B cell (primary cell): ENCODE measurements at regions not wholly inside any gene's neighbourhood (a gene's known extent, or its start where the extent isn't known, plus 50 kb on each side); places are given as distances from the start of the nearest gene placed in this dataset.

Source experiments
- ATAC-seq: fragments of 200-7000 bp; cut with Tn5 transposase; one replicate; pipeline ENCODE4 v1.10.0; 2021; ENCODE audit warnings: low read depth, mild to moderate bottlenecking, moderate number of reproducible peaks, moderate library complexity
- CTCF ChIA-PET: fragments of 350-600 bp; sonication (Branson Sonifier 250); formaldehyde crosslinking; loops from one replicate; lab custom pipeline; 2021; ENCODE audit warnings: antibody characterized with exemption, inconsistent platforms; lab: Charles Lee
- POLR2A ChIA-PET: fragments of 350-600 bp; sonication (Branson Sonifier 250); formaldehyde crosslinking; loops from one replicate; lab custom pipeline; 2021; ENCODE audit warnings: antibody characterized with exemption; lab: Charles Lee
- DNase-seq: peaks from one replicate; pipeline ENCODE4 v3.0.0; 2013
- H2AFZ ChIP-seq: 2 replicates; pipeline ENCODE4 v1.6.1; 2012; ENCODE audit warnings: mild to moderate bottlenecking, low read depth, low read length; ENCODE audit not compliant: insufficient read depth, poor library complexity, severe bottlenecking
- H3K27ac ChIP-seq, 2 donors: 1 replicate in 1 of 2; 2 replicates in 1 of 2; pipeline ENCODE4 v1.5.1; 2012 to 2013; ENCODE audit warnings: low read length in 2 of 2, mild to moderate bottlenecking in 2 of 2, moderate library complexity in 1 of 2
- H3K27me3 ChIP-seq, 4 experiments: fragments of 200-600 bp in 1 of 4; sonication (generic) in 1 of 4; replicated peaks in 1 of 4; 1 replicate in 2 of 4; 2 replicates in 2 of 4; pipeline versions ENCODE4 v1.6.1 to v1.7.0; 2013 to 2016; ENCODE audit warnings: low read length in 3 of 4, mild to moderate bottlenecking in 2 of 4, mixed read lengths in 1 of 4, moderate library complexity in 1 of 4; ENCODE audit not compliant: insufficient read depth in 4 of 4, control insufficient read depth in 3 of 4; ENCODE audit errors: control extremely low read depth in 1 of 4
- H3K36me3 ChIP-seq, 2 experiments: replicated peaks in 1 of 2; 1 replicate in 1 of 2; 2 replicates in 1 of 2; pipeline versions ENCODE4 v1.6.1 to v1.7.1; 2013; ENCODE audit warnings: low read length in 1 of 2; ENCODE audit not compliant: insufficient read depth in 2 of 2, control insufficient read depth in 1 of 2; ENCODE audit errors: control extremely low read depth in 1 of 2, extremely low read depth in 1 of 2
- H3K4me1 ChIP-seq, 2 donors: fragments of 200-600 bp in 1 of 2; sonication (generic) in 1 of 2; 1 replicate in 1 of 2; 2 replicates in 1 of 2; pipeline versions ENCODE4 v1.5.1 to v1.6.1; 2013 to 2017; ENCODE audit warnings: low read length in 2 of 2; ENCODE audit not compliant: control insufficient read depth in 2 of 2, insufficient read depth in 2 of 2
- H3K4me2 ChIP-seq: replicated peaks from 2 replicates; pipeline ENCODE3; 2012; ENCODE audit warnings: mild to moderate bottlenecking, low read depth, low read length; ENCODE audit not compliant: poor library complexity, severe bottlenecking
- H3K4me3 ChIP-seq, 5 experiments: fragments of 200-600 bp in 1 of 5; sonication (generic) in 1 of 5; 1 replicate in 3 of 5; 2 replicates in 2 of 5; pipeline versions ENCODE4 v1.5.1 to v1.7.0; 2011 to 2016; ENCODE audit warnings: low read length in 4 of 5, mild to moderate bottlenecking in 4 of 5, low read depth in 2 of 5, control low read depth in 1 of 5, moderate library complexity in 1 of 5; ENCODE audit not compliant: insufficient read depth in 1 of 5; ENCODE audit errors: control extremely low read depth in 1 of 5, extremely low read depth in 1 of 5
- H3K79me2 ChIP-seq: fragments of 200-600 bp; sonication (generic); one replicate; pipeline ENCODE4 v1.6.0; 2016; ENCODE audit warnings: low read length; ENCODE audit not compliant: control insufficient read depth, insufficient read depth
- H3K9ac ChIP-seq: fragments of 200-600 bp; sonication (generic); 2 replicates; pipeline ENCODE4 v1.6.1; 2017; ENCODE audit warnings: mild to moderate bottlenecking, low read length, moderate library complexity
- H3K9me3 ChIP-seq, 3 donors: one replicate each; pipeline versions ENCODE4 v1.6.1 to v1.7.1; 2013; ENCODE audit warnings: low read length in 2 of 3; ENCODE audit not compliant: control insufficient read depth in 2 of 3, insufficient read depth in 1 of 3; ENCODE audit errors: control extremely low read depth in 1 of 3
- H4K20me1 ChIP-seq: 2 replicates; pipeline ENCODE4 v1.6.0; 2012; ENCODE audit warnings: mild to moderate bottlenecking, low read length; ENCODE audit not compliant: insufficient read depth, control insufficient read depth, poor library complexity, severe bottlenecking
- H3K27ac Mint-ChIP-seq: one replicate; pipeline ENCODE4 v1.8.0; 2021; ENCODE audit warnings: mixed read lengths
- H3K27me3 Mint-ChIP-seq: one replicate; pipeline ENCODE4 v1.8.0; 2021; ENCODE audit warnings: mixed read lengths
- H3K4me1 Mint-ChIP-seq: one replicate; pipeline ENCODE4 v1.8.0; 2021; ENCODE audit warnings: mixed read lengths
- H3K4me3 Mint-ChIP-seq: one replicate; pipeline ENCODE4 v1.8.0; 2021; ENCODE audit warnings: mixed read lengths
- H3K9me3 Mint-ChIP-seq: one replicate; pipeline ENCODE4 v1.8.0; 2022; ENCODE audit warnings: mixed read lengths; ENCODE audit not compliant: insufficient read depth
- CTCF ChIP-seq: fragments of 200-600 bp; IDR thresholded peaks from one replicate; pipeline ENCODE4 v1.8.0; 2022; ENCODE audit warnings: antibody characterized with exemption, mild to moderate bottlenecking
- EZH2 ChIP-seq: IDR thresholded peaks from 2 replicates; pipeline ENCODE4 v1.6.1; 2012; ENCODE audit warnings: borderline replicate concordance, low read depth, mild to moderate bottlenecking, moderate library complexity, low read length; ENCODE audit not compliant: insufficient read depth, poor library complexity, severe bottlenecking
- WGBS: methylation state at CpG from one replicate; pipeline ENCODE4 v1.1.5; 2013; ENCODE audit warnings: missing lambda C conversion rate; ENCODE audit not compliant: insufficient coverage; 5-methylcytosine and 5-hydroxymethylcytosine counted together
- intact Hi-C: fragments of 100-400 bp; cut with micrococcal nuclease; formaldehyde crosslinking; loops from one replicate; pipeline ENCODE4 v1.10.0; 2022

DNA sequence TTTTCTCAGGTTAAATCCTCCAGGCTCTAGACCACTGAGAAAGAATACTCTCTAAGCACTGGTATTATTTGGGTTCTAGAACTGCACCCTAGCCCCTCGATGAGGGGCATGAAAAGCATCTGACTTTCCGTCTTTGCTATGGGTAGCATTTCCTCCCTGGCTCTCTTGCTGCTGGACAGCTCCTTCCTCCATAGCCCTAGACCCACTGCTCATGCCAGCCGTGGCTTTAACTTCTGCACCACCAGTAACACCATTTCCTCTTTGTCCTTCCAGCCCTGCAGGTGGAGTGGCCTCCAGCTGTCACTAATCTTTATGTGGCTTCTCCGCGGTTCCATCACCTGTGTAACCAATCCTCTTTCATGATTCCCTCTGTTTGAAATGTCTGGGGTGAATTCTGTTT lies 194.9 kb downstream of the SCP2D1 start:
- 61% methylated on average over 3 of the region's 5 CpGs for WGBS
- Mint-ChIP-seq H3K9me3 (no peaks in the 10 kb centered on the region), H3K4me1 (no peaks in the 10 kb centered on the region), H3K4me3 (no peak overlapping the region), H3K27me3 (peaks cover 13% of the 10 kb centered on the region), H3K27ac (no peak overlapping the region)
- Histone ChIP-seq H3K9ac (no peak overlapping the region), H3K27me3 (no peaks in the 10 kb centered on the region), H3K9me3 (no peaks in the 10 kb centered on the region), H3K79me2 (no peaks in the 10 kb centered on the region), H3K4me2 (no peak overlapping the region), H3K4me3 (no peak overlapping the region), H4K20me1 (no peaks in the 10 kb centered on the region), H3K27ac (no peak overlapping the region), H3K4me1 (no peaks in the 10 kb centered on the region), H2AFZ (no peak overlapping the region), H3K36me3 (no peaks in the 10 kb centered on the region)
- ChIA-PET POLR2A (no interaction called here), CTCF (no interaction called here)
- DNase-seq (no peak), ATAC-seq (no peak)
- no peak for TF ChIP-seq CTCF
- intact Hi-C loops = no loop called here

DNA sequence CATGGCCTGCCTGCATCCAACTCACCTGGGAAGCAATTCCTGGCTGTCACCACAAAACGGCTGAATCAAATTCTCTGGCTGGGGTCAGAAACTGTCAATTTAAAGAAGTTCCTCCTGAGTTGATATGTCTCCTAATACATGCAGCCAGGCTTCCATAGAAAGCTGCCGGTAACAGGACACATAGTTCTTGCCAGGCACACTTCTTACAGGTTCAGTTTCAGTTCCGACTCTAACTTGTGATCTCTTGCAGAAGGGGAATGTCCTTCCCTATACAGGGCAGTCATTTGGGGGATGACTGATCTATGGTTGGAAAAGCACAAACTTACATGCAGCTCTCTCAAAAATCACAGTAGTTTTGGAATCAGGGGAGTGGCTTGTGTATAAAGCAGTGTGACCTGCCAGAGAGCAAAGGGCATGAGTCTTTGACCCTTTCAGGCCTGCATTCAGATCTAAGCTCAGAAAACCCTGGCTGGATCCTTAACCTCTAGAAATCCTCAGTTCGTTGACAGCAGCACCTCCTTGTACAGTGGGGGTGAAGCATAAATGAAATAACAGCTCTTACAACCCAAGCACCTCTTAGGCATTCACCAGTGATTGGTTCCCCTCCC lies 195.6 kb downstream of the SCP2D1 start:
- H3K4me3 Mint-ChIP-seq = no peak overlapping the region
- no peaks in the 10 kb centered on the region for H3K79me2 ChIP-seq
- H3K27me3 Mint-ChIP-seq = peaks cover 13% of the 10 kb centered on the region
- no peak overlapping the region for H3K27ac ChIP-seq
- TF ChIP-seq EZH2 (no peak), CTCF (no peak)
- no peak overlapping the region for H3K9ac ChIP-seq
- H3K27ac Mint-ChIP-seq = no peak overlapping the region
- no peaks in the 10 kb centered on the region for H3K4me1 Mint-ChIP-seq
- H3K9me3 ChIP-seq = no peaks in the 10 kb centered on the region
- H3K4me2 ChIP-seq = no peak overlapping the region
- no peaks in the 10 kb centered on the region for H3K36me3 ChIP-seq
- no peak overlapping the region for H2AFZ ChIP-seq
- ATAC-seq (no peak), DNase-seq (no peak)
- 77% methylated on average over 1 of the region's 4 CpGs for WGBS
- ChIA-PET POLR2A (no interaction called here), CTCF (no interaction called here)
- H3K9me3 Mint-ChIP-seq = no peaks in the 10 kb centered on the region
- H3K27me3 ChIP-seq = no peaks in the 10 kb centered on the region
- intact Hi-C loops = no loop called here
- no peaks in the 10 kb centered on the region for H3K4me1 ChIP-seq
- no peaks in the 10 kb centered on the region for H4K20me1 ChIP-seq
- H3K4me3 ChIP-seq = no peak overlapping the region
